H1 (cell line): ENCODE measurements at regions not wholly inside any gene's neighbourhood (a gene's known extent, or its start where the extent isn't known, plus 50 kb on each side); places are given as distances from the start of the nearest gene placed in this dataset.

ENCODE experiments used
- CTCF ChIA-PET: fragments of 300-600 bp; sonication (Branson Sonifier 250); formaldehyde crosslinking; loops from one replicate; lab custom pipeline; 2021; ENCODE audit not compliant: partially characterized antibody; lab: Charles Lee
- POLR2A ChIA-PET: fragments of 300-600 bp; sonication (Branson Sonifier 250); formaldehyde crosslinking; loops from one replicate; lab custom pipeline; 2021; ENCODE audit warnings: inconsistent platforms; ENCODE audit not compliant: partially characterized antibody; lab: Charles Lee
- DNase-seq, 2 experiments: peaks; one replicate each; pipeline versions ENCODE4 v3.0.0 to v3.0.0-alpha.2; 2010 to 2022; ENCODE audit warnings: low spot score in 2 of 2, low read depth in 1 of 2, mixed read lengths in 1 of 2
- FAIRE-seq: peaks from 2 replicates; lab custom pipeline; 2011; peaks lifted over from hg19 to GRCh38; lab: Jason Lieb, UNC
- H2AFZ ChIP-seq: 2 replicates; pipeline ENCODE4 v1.8.1; 2012; ENCODE audit warnings: low read length, inconsistent platforms
- H2AK5ac ChIP-seq: 2 replicates; pipeline ENCODE4 v1.6.1; 2013; ENCODE audit warnings: low read depth, low read length
- H2BK120ac ChIP-seq: replicated peaks from 2 replicates; pipeline ENCODE3; 2013; ENCODE audit warnings: low read depth, low read length, inconsistent platforms
- H2BK12ac ChIP-seq: 2 replicates; pipeline ENCODE4 v1.6.1; 2013; ENCODE audit warnings: low read depth, low read length
- H2BK15ac ChIP-seq: 2 replicates; pipeline ENCODE4 v1.6.1; 2013; ENCODE audit warnings: low read length
- H2BK20ac ChIP-seq: 2 replicates; pipeline ENCODE4 v1.6.1; 2013; ENCODE audit warnings: low read length
- H2BK5ac ChIP-seq: 2 replicates; pipeline ENCODE4 v1.6.1; 2013; ENCODE audit warnings: low read depth, low read length
- H3K14ac ChIP-seq: 2 replicates; pipeline ENCODE4 v1.6.1; 2013; ENCODE audit warnings: inconsistent platforms; ENCODE audit not compliant: insufficient read length
- H3K18ac ChIP-seq: 2 replicates; pipeline ENCODE4 v1.6.1; 2013; ENCODE audit warnings: low read length; ENCODE audit errors: extremely low read depth
- H3K23ac ChIP-seq: 2 replicates; pipeline ENCODE4 v1.6.1; 2013; ENCODE audit warnings: inconsistent platforms; ENCODE audit not compliant: insufficient read length
- H3K23me2 ChIP-seq: 2 replicates; pipeline ENCODE4 v1.6.1; 2013; ENCODE audit warnings: low read depth, low read length
- H3K27ac ChIP-seq: 2 replicates; pipeline ENCODE4 v1.6.1; 2011; ENCODE audit warnings: low read depth, low read length, inconsistent platforms
- H3K27me3 ChIP-seq, 4 experiments: replicated peaks in 1 of 4; 1 replicate in 1 of 4; 2 replicates in 3 of 4; pipeline versions ENCODE4 v1.6.1 to v1.8.1; 2011 to 2013; ENCODE audit warnings: low read length in 3 of 4, mild to moderate bottlenecking in 3 of 4, inconsistent platforms in 2 of 4, mixed read lengths in 2 of 4, moderate library complexity in 1 of 4; ENCODE audit not compliant: control insufficient read depth in 3 of 4, insufficient read depth in 3 of 4; ENCODE audit errors: extremely low read depth in 1 of 4
- H3K36me3 ChIP-seq, 4 experiments: 2 replicates each; pipeline versions ENCODE4 v1.6.1 to v1.8.1; 2011 to 2013; ENCODE audit warnings: mild to moderate bottlenecking in 4 of 4, low read length in 3 of 4, moderate library complexity in 2 of 4, control low read depth in 1 of 4, inconsistent platforms in 1 of 4; ENCODE audit not compliant: insufficient read depth in 4 of 4, control insufficient read depth in 2 of 4
- H3K4ac ChIP-seq: replicated peaks from 2 replicates; pipeline ENCODE3; 2013; ENCODE audit warnings: low read length, low read depth, mixed read lengths, inconsistent platforms; ENCODE audit not compliant: insufficient read length
- H3K4me1 ChIP-seq, 4 experiments: replicated peaks in 1 of 4; 1 replicate in 1 of 4; 2 replicates in 3 of 4; pipeline versions ENCODE4 v1.6.1 to v1.8.1; 2011 to 2013; ENCODE audit warnings: low read length in 3 of 4, inconsistent platforms in 2 of 4, mixed read lengths in 1 of 4; ENCODE audit not compliant: insufficient read depth in 4 of 4, control insufficient read depth in 3 of 4
- H3K4me2 ChIP-seq, 2 experiments: 2 replicates each; pipeline versions ENCODE4 v1.6.1 to v1.8.1; 2011 to 2013; ENCODE audit warnings: low read depth in 2 of 2, low read length in 2 of 2, control low read depth in 1 of 2, inconsistent platforms in 1 of 2, mild to moderate bottlenecking in 1 of 2; ENCODE audit not compliant: insufficient read depth in 1 of 2
- H3K4me3 ChIP-seq, 4 experiments: fragments of 200-600, 300-600 bp in 1 of 4; sonication (generic), shearing (Covaris generic), sonication (Bioruptor Twin) in 1 of 4; 2 replicates each; pipeline versions ENCODE4 v1.5.1 to v1.8.1; 2011 to 2016; ENCODE audit warnings: low read length in 4 of 4, low read depth in 3 of 4, control low read depth in 2 of 4, inconsistent platforms in 2 of 4, mild to moderate bottlenecking in 2 of 4, mixed read lengths in 1 of 4, moderate library complexity in 1 of 4; ENCODE audit not compliant: insufficient read depth in 2 of 4; ENCODE audit errors: extremely low read depth in 1 of 4
- H3K56ac ChIP-seq: replicated peaks from 2 replicates; pipeline ENCODE3; 2013; ENCODE audit warnings: low read depth, mild to moderate bottlenecking, mixed read lengths, low read length, inconsistent platforms; ENCODE audit not compliant: insufficient read length
- H3K79me1 ChIP-seq: 2 replicates; pipeline ENCODE4 v1.6.1; 2013; ENCODE audit warnings: low read depth, low read length, control low read depth
- H3K79me2 ChIP-seq, 2 experiments: 2 replicates each; pipeline versions ENCODE4 v1.6.1 to v1.8.1; 2012 to 2013; ENCODE audit warnings: low read length in 2 of 2, mild to moderate bottlenecking in 2 of 2, inconsistent platforms in 1 of 2; ENCODE audit not compliant: insufficient read depth in 2 of 2, control insufficient read depth in 1 of 2
- H3K9ac ChIP-seq, 4 experiments: replicated peaks in 1 of 4; 1 replicate in 1 of 4; 2 replicates in 3 of 4; pipeline versions ENCODE4 v1.6.1 to v1.8.1; 2011 to 2013; ENCODE audit warnings: low read depth in 3 of 4, low read length in 3 of 4, control low read depth in 2 of 4, mild to moderate bottlenecking in 2 of 4, moderate library complexity in 2 of 4, inconsistent platforms in 1 of 4; ENCODE audit errors: extremely low read depth in 1 of 4
- H3K9me3 ChIP-seq, 2 experiments: 2 replicates each; pipeline versions ENCODE4 v1.6.1 to v1.8.1; 2012 to 2013; ENCODE audit warnings: mild to moderate bottlenecking in 2 of 2, moderate library complexity in 2 of 2, control low read depth in 1 of 2, inconsistent platforms in 1 of 2, low read depth in 1 of 2, low read length in 1 of 2, mixed read lengths in 1 of 2; ENCODE audit not compliant: insufficient read depth in 2 of 2
- H4K20me1 ChIP-seq, 2 experiments: replicated peaks in 1 of 2; 2 replicates each; pipeline versions ENCODE3 to v1.8.1; 2011 to 2013; ENCODE audit warnings: inconsistent platforms in 2 of 2, low read length in 2 of 2, mild to moderate bottlenecking in 1 of 2; ENCODE audit not compliant: insufficient read depth in 2 of 2, control insufficient read depth in 1 of 2
- H4K5ac ChIP-seq: 2 replicates; pipeline ENCODE4 v1.6.1; 2013; ENCODE audit warnings: low read length, low read depth, mixed read lengths, inconsistent platforms; ENCODE audit not compliant: insufficient read length
- H4K8ac ChIP-seq: 2 replicates; pipeline ENCODE4 v1.8.0; 2013; ENCODE audit warnings: mild to moderate bottlenecking, moderate library complexity, low read length, inconsistent platforms; ENCODE audit not compliant: insufficient read depth; ENCODE audit errors: extremely low read depth
- H4K91ac ChIP-seq: replicated peaks from 2 replicates; pipeline ENCODE3; 2013; ENCODE audit warnings: low read length, mixed read lengths, inconsistent platforms; ENCODE audit not compliant: insufficient read length
- ASH2L ChIP-seq: fragments of 200-600, 300-600 bp; sonication (generic); IDR thresholded peaks from one replicate; pipeline ENCODE4 v1.7.1; 2017; ENCODE audit warnings: low read length
- EP300 ChIP-seq, 2 experiments: IDR thresholded peaks; 1 replicate in 1 of 2; 2 replicates in 1 of 2; pipeline ENCODE4 v1.6.1; 2011 to 2012; ENCODE audit warnings: low read depth in 2 of 2, low read length in 2 of 2, mild to moderate bottlenecking in 2 of 2, borderline replicate concordance in 1 of 2, inconsistent platforms in 1 of 2, moderate library complexity in 1 of 2
- RFX5 ChIP-seq: IDR thresholded peaks from 2 replicates; pipeline ENCODE4 v1.6.1; 2011; ENCODE audit warnings: low read depth, low read length, improper control_type of control experiment, borderline replicate concordance
- WGBS, 2 experiments: shearing (Covaris generic) in 1 of 2; methylation state at CpG; one replicate each; pipeline versions ENCODE4 v1.1.6 to v1.1.7; 2013 to 2015; ENCODE audit warnings: low lambda C conversion rate in 2 of 2, mixed read lengths in 2 of 2, inconsistent platforms in 1 of 2, low coverage in 1 of 2, missing lambda C conversion rate in 1 of 2; ENCODE audit not compliant: insufficient replicate concordance in 2 of 2, insufficient coverage in 1 of 2, insufficient read length in 1 of 2; ENCODE audit errors: extremely low coverage in 1 of 2, missing lambda C conversion rate in 1 of 2; 5-methylcytosine and 5-hydroxymethylcytosine counted together

DNA sequence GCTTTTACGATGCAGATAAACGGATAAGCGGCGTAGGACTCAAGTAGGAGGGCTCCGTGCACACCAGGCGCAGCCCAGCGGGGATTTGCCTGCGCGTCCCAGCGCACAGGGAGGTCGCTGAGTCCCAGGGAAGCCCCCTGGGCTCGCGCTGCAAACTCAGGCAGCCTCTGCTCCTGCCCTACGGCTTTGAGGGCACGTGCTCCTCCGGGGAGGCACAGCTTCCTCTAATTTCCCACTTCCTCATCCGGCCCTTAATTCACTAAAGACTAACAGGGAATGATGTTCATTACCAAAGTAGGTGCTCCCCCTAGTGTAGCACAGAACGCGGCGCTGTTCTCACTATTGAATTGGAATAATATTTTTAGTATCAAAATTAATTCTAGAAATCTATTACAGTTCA lies 825.4 kb downstream of the KCNJ18 start:
- Histone ChIP-seq H4K91ac (no peak overlapping the region), H3K79me1 (no peaks in the 10 kb centered on the region), H3K14ac (no peak overlapping the region), H3K4me3 (no peak overlapping the region), H3K9me3 (peaks cover 23 to 52% of the 10 kb centered on the region in 2 experiments; a peak in 3 of 4 replicates), H2BK120ac (no peak overlapping the region), H3K4me1 (no peaks in the 10 kb centered on the region), H2AFZ (no peak overlapping the region), H3K23me2 (no peaks in the 10 kb centered on the region), H2BK12ac (no peak overlapping the region), H3K9ac (no peak overlapping the region), H4K20me1 (no peaks in the 10 kb centered on the region), H3K56ac (no peak overlapping the region), H3K27me3 (no peaks in the 10 kb centered on the region), H2BK20ac (no peak overlapping the region), H3K23ac (no peak overlapping the region), H3K4me2 (no peak overlapping the region), H4K8ac (no peak overlapping the region), H2BK5ac (no peak overlapping the region), H3K4ac (no peak overlapping the region), H3K27ac (no peak overlapping the region), H3K36me3 (no peaks in the 10 kb centered on the region), H3K18ac (no peak overlapping the region), H3K79me2 (no peaks in the 10 kb centered on the region), H4K5ac (no peak overlapping the region), H2AK5ac (no peak overlapping the region), H2BK15ac (no peak overlapping the region)
- no peak for FAIRE-seq
- ChIA-PET CTCF (no interaction called here), POLR2A (no interaction called here)
- DNase-seq, result no peak
- 91% methylated on average over 18 of the region's 20 CpGs; no CpG with 5 or more reads in 1 of the 2 experiments for WGBS, 2 experiments
- TF ChIP-seq ASH2L, result no peak
- TF ChIP-seq RFX5, result no peak
- no peak for TF ChIP-seq EP300 (IDR thresholded peaks at IDR 0.05; ENCODE audit: borderline replicate concordance in 1 of 2, low read depth in 2 of 2, low read length in 2 of 2)
